Stimulated activated naive B cell treated with anti-CD40 and anti-IgM and Interleukin-4, amounts not matched to agents 10 μg/mL and 1 μg/mL and 100 μg/mL, for 72 hours (primary cell): ENCODE measurements at regions not wholly inside any gene's neighbourhood (a gene's known extent, or its start where the extent isn't known, plus 50 kb on each side); places are given as distances from the start of the nearest gene placed in this dataset.

ENCODE experiments used
- ATAC-seq, 2 donors: fragments of 150-1000 bp; cut with Tn5 transposase; replicated peaks; 2 replicates each; pipeline ENCODE4 v1.10.0; 2021; ENCODE audit warnings: moderate library complexity in 1 of 2
- DNase-seq: peaks from one replicate; pipeline ENCODE4 v3.0.0; 2021
- H3K27ac Mint-ChIP-seq: one replicate; pipeline ENCODE4 v1.8.0; 2022; ENCODE audit warnings: mild to moderate bottlenecking, mixed read lengths
- H3K27me3 Mint-ChIP-seq, 2 donors: one replicate each; pipeline ENCODE4 v1.8.0; 2022; ENCODE audit warnings: mixed read lengths in 2 of 2
- H3K36me3 Mint-ChIP-seq, 2 donors: one replicate each; pipeline ENCODE4 v1.8.0; 2022; ENCODE audit warnings: mixed read lengths in 2 of 2, mild to moderate bottlenecking in 1 of 2
- H3K4me1 Mint-ChIP-seq, 2 donors: one replicate each; pipeline ENCODE4 v1.8.0; 2022; ENCODE audit warnings: mixed read lengths in 2 of 2, mild to moderate bottlenecking in 1 of 2
- H3K4me3 Mint-ChIP-seq, 2 donors: one replicate each; pipeline ENCODE4 v1.8.0; 2022; ENCODE audit warnings: mild to moderate bottlenecking in 2 of 2, mixed read lengths in 2 of 2, moderate library complexity in 1 of 2
- H3K9me3 Mint-ChIP-seq, 2 donors: one replicate each; pipeline ENCODE4 v1.8.0; 2022; ENCODE audit warnings: mixed read lengths in 2 of 2, mild to moderate bottlenecking in 1 of 2

DNA sequence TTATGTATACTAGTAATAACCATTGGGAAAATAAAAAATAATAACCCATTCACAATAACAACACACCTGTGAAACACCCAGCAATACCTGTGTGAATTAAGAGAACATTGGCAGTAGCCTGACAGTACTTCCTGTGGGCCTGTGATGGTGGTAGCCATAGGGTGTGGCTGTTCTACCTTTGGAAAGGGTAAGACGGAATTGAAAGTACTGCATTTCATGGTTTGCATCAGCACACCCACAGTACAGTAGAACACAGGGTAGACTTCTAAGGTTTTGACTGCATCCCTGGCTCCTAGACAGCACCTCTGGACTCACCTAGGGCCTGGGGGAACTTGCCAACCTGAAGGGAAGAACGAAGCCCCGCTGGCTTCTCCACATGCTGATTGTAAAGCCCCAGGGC lies 279.8 kb downstream of the HTR1B start:
- H3K4me1 Mint-ChIP-seq: no peaks in the 10 kb centered on the region
- no peak overlapping the region for H3K4me3 Mint-ChIP-seq
- H3K27ac Mint-ChIP-seq: no peak overlapping the region
- no peak for ATAC-seq
- H3K27me3 Mint-ChIP-seq: no peaks in the 10 kb centered on the region
- H3K36me3 Mint-ChIP-seq: no peaks in the 10 kb centered on the region
- DNase-seq: no peak
- H3K9me3 Mint-ChIP-seq: peaks cover 6 to 8% of the 10 kb centered on the region in 2 donors

DNA sequence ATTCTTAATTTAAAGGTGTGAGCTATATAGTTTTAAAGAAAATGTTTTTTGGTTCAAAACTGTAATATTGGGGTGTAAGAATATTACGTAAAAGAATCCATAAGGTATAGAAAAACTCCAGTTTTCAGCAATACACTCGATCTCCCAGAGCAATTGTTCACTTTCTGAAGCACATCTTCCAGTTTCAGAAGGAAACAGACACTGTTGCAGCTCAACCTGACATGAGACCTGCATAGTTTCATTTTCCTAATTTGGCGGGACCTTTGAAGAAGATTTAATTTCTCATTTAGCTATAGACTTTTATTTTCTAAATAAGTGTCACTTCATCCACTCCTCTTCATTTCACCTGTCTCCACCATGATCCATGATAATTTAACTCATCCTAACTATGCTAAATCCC lies 281.5 kb downstream of the HTR1B start:
- Mint-ChIP-seq H3K27ac (no peak overlapping the region), H3K27me3 (no peaks in the 10 kb centered on the region), H3K4me1 (no peaks in the 10 kb centered on the region), H3K9me3 (peaks cover 4 to 6% of the 10 kb centered on the region in 2 donors), H3K36me3 (no peaks in the 10 kb centered on the region), H3K4me3 (no peak overlapping the region)
- ATAC-seq (no peak), DNase-seq (no peak)

- Mint-ChIP-seq H3K27me3 (no peaks in the 10 kb centered on the region), H3K36me3 (no peaks in the 10 kb centered on the region)
- no peak for DNase-seq
Measured at GRCh38 chr6:77180326-77180725, 283.0 kb downstream of the HTR1B start.

GRCh38 chr6:77178821-77179220 lies 284.5 kb downstream of the HTR1B start:
- H3K27me3 Mint-ChIP-seq: no peaks in the 10 kb centered on the region
- H3K4me1 Mint-ChIP-seq: no peaks in the 10 kb centered on the region
- H3K9me3 Mint-ChIP-seq: peaks cover 0 to 4% of the 10 kb centered on the region in 2 donors
- ATAC-seq (no peak), DNase-seq (no peak)
- no peaks in the 10 kb centered on the region for H3K36me3 Mint-ChIP-seq
- no peak overlapping the region for H3K27ac Mint-ChIP-seq
- H3K4me3 Mint-ChIP-seq: no peak overlapping the region

More at GRCh38 chr6:77180326-77180725, 283.0 kb downstream of the HTR1B start:
- Mint-ChIP-seq H3K27ac (no peak overlapping the region), H3K4me3 (no peak overlapping the region), H3K4me1 (no peaks in the 10 kb centered on the region), H3K9me3 (peaks cover 4 to 6% of the 10 kb centered on the region in 2 donors)
- ATAC-seq: no peak

- H3K36me3 Mint-ChIP-seq: no peaks in the 10 kb centered on the region
- ATAC-seq (no peak), DNase-seq (no peak)
- H3K27me3 Mint-ChIP-seq: no peaks in the 10 kb centered on the region
- no peak overlapping the region for H3K4me3 Mint-ChIP-seq
- no peaks in the 10 kb centered on the region for H3K4me1 Mint-ChIP-seq
- no peak overlapping the region for H3K27ac Mint-ChIP-seq
- peaks cover 4% of the 10 kb centered on the region in 2 donors for H3K9me3 Mint-ChIP-seq
Measured at GRCh38 chr6:77177470-77177869, 285.8 kb downstream of the HTR1B start.

DNA sequence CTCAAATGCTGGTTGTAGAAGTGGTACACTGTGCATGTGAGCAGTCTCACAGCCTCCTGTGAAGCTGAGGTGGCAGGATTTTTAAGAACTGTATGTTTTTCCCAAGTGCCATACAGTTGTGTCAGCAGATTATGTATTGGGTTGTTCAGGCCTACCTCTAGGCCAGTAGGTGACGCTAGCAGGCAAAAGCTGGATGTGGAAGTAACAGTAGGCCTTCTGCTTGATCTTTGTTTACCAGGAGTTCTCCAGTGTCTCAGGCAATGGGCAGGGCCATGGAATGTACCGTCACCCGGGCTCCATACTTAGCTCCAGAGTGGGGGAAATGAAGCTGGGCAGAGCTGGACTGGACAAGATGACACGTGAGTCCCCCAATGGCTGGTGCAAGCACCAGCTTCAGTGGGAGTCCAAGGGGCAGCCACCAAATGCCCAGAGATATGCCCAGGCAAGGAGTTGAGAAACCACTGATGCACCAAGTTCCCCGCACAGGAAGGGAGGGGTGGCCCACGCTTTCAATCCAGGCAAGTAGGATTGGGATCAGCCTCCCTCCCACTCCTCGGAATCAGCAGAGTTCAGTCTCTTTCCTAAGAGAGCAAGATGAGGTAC lies 289.7 kb downstream of the HTR1B start:
- Mint-ChIP-seq H3K36me3 (no peaks in the 10 kb centered on the region), H3K9me3 (peaks cover 8 to 10% of the 10 kb centered on the region in 2 donors), H3K4me1 (no peaks in the 10 kb centered on the region), H3K4me3 (no peak overlapping the region), H3K27ac (no peak overlapping the region), H3K27me3 (no peaks in the 10 kb centered on the region)
- DNase-seq: no peak
- no peak for ATAC-seq

- H3K4me1 Mint-ChIP-seq: no peaks in the 10 kb centered on the region
- no peak overlapping the region for H3K27ac Mint-ChIP-seq
- H3K36me3 Mint-ChIP-seq: no peaks in the 10 kb centered on the region
- ATAC-seq (no peak), DNase-seq (no peak)
- H3K9me3 Mint-ChIP-seq: peaks cover 9 to 12% of the 10 kb centered on the region in 2 donors
- H3K27me3 Mint-ChIP-seq: no peaks in the 10 kb centered on the region
- no peak overlapping the region for H3K4me3 Mint-ChIP-seq
Measured at GRCh38 chr6:77172578-77172977, 290.7 kb downstream of the HTR1B start.

DNA sequence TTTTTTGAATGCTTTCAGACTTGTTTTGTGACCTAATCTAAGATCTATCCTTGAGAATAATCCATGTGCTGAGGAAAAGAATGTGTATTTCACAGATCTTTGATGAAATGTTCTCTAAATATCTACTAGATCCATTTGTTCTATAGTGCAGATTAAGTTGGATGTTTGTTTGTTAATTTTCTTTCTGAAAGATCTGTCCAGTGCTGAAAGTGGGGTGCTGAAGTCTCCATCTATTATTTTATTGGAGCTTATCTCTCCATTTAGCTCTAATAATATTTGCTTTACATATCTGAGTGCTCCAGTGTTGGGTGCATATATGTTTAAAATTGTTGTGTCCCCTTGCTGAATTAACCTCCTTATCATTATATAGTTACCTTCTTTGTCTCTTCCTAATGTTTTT lies 303.6 kb downstream of the HTR1B start:
- Mint-ChIP-seq H3K9me3 (peaks cover 4 to 11% of the 10 kb centered on the region in 2 donors), H3K4me3 (no peak overlapping the region), H3K27me3 (no peaks in the 10 kb centered on the region), H3K27ac (no peak overlapping the region), H3K4me1 (no peaks in the 10 kb centered on the region), H3K36me3 (no peaks in the 10 kb centered on the region)
- DNase-seq (no peak), ATAC-seq (no peak)

GRCh38 chr6:77151241-77151640 lies 312.1 kb downstream of the HTR1B start:
- Mint-ChIP-seq H3K4me3 (no peak overlapping the region), H3K36me3 (no peaks in the 10 kb centered on the region), H3K9me3 (peaks cover 0 to 14% of the 10 kb centered on the region in 2 donors), H3K27me3 (no peaks in the 10 kb centered on the region), H3K27ac (no peak overlapping the region), H3K4me1 (no peaks in the 10 kb centered on the region)
- DNase-seq: no peak
- no peak for ATAC-seq

- H3K27ac Mint-ChIP-seq: no peak overlapping the region
- no peaks in the 10 kb centered on the region for H3K27me3 Mint-ChIP-seq
- H3K4me3 Mint-ChIP-seq: no peak overlapping the region
- ATAC-seq: no peak
- DNase-seq: no peak
- H3K36me3 Mint-ChIP-seq: no peaks in the 10 kb centered on the region
- H3K9me3 Mint-ChIP-seq: peaks cover 0 to 12% of the 10 kb centered on the region in 2 donors
- H3K4me1 Mint-ChIP-seq: no peaks in the 10 kb centered on the region
Measured at GRCh38 chr6:77150736-77151135, 312.6 kb downstream of the HTR1B start.

GRCh38 chr6:77145244-77145643 lies 318.0 kb downstream of the HTR1B start:
- H3K4me3 Mint-ChIP-seq: no peak overlapping the region
- peaks cover 0 to 1% of the 10 kb centered on the region in 2 donors for H3K9me3 Mint-ChIP-seq
- no peaks in the 10 kb centered on the region for H3K36me3 Mint-ChIP-seq
- H3K27me3 Mint-ChIP-seq: no peaks in the 10 kb centered on the region
- H3K4me1 Mint-ChIP-seq: no peaks in the 10 kb centered on the region
- no peak overlapping the region for H3K27ac Mint-ChIP-seq
- DNase-seq: no peak
- no peak for ATAC-seq

DNA sequence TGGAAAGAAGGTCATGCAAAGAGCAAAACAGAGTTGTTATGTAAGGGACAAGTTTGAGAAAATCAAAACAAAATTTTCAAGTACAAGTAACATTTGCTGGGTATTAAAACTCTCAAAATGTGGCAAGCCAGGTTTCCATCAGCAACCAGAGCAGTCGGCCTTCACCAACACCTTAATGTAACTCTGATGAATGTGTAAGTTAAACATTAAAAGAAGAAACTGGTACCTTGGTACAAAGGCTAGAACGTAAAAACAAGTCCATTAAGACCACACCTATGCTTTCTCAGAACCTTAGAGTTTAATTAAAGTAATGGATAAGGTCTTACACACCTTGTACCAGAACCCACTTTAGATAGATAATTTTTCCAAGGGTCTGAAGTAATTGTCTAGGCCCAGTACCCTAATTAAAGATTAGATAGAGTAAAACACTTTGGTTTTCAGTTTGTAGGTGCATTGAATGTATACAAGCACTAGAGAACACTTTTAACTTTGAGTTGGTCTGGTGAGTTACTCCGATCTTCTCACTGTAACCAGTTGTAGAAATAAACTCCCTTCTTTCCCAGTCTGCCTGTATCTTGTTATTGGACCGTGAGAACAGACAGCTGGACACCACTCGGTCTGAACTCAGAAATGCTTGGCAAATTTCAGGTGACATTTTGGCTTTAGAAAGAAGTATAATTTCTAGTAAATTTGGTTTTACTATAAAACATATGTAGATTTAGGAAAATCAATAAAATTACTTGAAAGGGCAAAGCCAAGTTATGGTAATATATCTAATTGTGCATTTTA lies 319.4 kb downstream of the HTR1B start:
- Mint-ChIP-seq H3K9me3 (peaks cover 0 to 1% of the 10 kb centered on the region in 2 donors), H3K36me3 (no peaks in the 10 kb centered on the region), H3K4me1 (no peaks in the 10 kb centered on the region), H3K4me3 (no peak overlapping the region), H3K27me3 (no peaks in the 10 kb centered on the region), H3K27ac (no peak overlapping the region)
- ATAC-seq (no peak), DNase-seq (no peak)

- Mint-ChIP-seq H3K27me3 (no peaks in the 10 kb centered on the region), H3K9me3 (peaks cover 0 to 3% of the 10 kb centered on the region in 2 donors), H3K4me3 (no peak overlapping the region), H3K36me3 (no peaks in the 10 kb centered on the region), H3K27ac (no peak overlapping the region), H3K4me1 (no peaks in the 10 kb centered on the region)
- ATAC-seq: no peak
- no peak for DNase-seq
Measured at GRCh38 chr6:77136086-77136485, 327.2 kb downstream of the HTR1B start.

DNA sequence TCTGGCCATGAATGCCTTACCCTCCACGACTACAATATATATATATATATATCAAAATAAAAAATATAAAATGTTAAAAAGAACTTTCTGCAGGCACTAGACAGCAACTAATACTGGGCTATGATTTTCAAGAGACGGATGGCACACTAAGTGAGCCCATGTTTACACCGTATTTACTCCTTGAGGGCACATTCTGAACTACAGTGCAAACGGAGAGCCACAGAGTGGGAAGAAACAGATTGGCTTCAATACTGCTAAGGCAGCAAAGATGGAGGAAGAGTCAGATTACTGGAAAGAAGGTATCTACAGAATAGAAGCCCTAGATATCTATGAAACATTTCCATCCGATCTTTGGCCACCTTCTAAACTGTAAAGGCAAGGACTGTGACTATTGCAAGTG lies 330.3 kb downstream of the HTR1B start:
- no peak overlapping the region for H3K4me3 Mint-ChIP-seq
- peaks cover 3 to 7% of the 10 kb centered on the region in 2 donors for H3K9me3 Mint-ChIP-seq
- H3K4me1 Mint-ChIP-seq: no peaks in the 10 kb centered on the region
- no peak overlapping the region for H3K27ac Mint-ChIP-seq
- no peaks in the 10 kb centered on the region for H3K27me3 Mint-ChIP-seq
- H3K36me3 Mint-ChIP-seq: no peaks in the 10 kb centered on the region
- no peak for ATAC-seq
- no peak for DNase-seq

DNA sequence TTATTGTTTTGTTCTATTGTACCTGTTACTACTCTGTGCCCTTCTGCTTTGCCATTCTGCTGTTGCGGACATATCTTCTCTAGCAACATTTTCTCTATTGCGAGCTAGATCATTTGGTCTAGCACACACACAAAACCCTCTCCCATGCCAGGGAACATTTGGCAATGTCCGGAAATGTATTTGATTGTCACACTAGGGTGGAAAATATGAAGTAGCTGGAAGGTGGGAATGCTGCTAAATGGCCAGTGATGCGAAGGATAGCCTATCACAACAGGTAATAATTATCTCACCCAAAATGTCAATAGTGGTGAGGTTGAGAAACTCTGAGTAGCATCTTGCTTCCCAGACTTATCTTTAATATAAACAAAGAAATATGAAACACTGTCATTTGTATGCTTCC lies 331.9 kb downstream of the HTR1B start:
- Mint-ChIP-seq H3K4me3 (no peak overlapping the region), H3K36me3 (no peaks in the 10 kb centered on the region), H3K4me1 (no peaks in the 10 kb centered on the region), H3K27ac (no peak overlapping the region), H3K27me3 (no peaks in the 10 kb centered on the region), H3K9me3 (peaks cover 10 to 15% of the 10 kb centered on the region in 2 donors)
- ATAC-seq (no peak), DNase-seq (no peak)
